ENCODE measurements at regions not wholly inside any gene's neighbourhood (a gene's known extent, or its start where the extent isn't known, plus 50 kb on each side); places are given as distances from the start of the nearest gene placed in this dataset.

DNA sequence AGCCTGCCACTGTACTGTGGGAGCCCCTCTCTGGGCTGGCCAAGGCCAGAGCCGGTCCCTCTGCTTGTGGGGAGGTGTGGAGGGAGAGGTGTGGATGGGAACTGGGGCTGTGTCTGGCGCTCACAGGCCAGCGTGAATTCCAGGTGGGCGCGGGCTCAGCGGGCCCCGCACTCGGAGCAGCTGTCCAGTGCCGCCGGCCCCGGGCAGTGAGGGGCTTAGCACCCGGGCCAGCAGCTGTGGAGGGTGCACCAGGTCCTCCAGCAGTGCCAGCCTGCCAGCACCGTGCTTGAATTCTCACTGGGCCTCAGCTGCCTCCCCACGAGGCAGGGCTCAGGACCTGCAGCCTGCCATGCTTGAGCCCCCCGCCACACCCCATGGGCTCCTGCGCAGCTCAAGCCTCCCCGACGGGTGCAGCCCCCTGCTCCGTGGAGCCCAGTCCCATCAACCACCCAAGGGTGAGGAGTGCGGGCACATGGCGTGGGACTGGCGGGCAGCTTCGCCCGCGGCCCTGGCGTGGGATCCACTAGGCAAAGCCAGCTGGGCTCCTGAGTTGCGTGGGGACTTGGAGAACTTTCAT is 69.5 kb upstream of the ABCA12 start:
- TF ChIP-seq EZH2 (IDR thresholded peaks at IDR 0.05) (no peak), POLR2AphosphoS5 (IDR thresholded peaks at IDR 0.05; ENCODE audit: borderline replicate concordance, low read depth, low read length) (no peak)
